ENCODE measurements at regions not wholly inside any gene's neighbourhood (a gene's known extent, or its start where the extent isn't known, plus 50 kb on each side); places are given as distances from the start of the nearest gene placed in this dataset.

- no peak for DNase-seq (ENCODE audit: low spot score)
These were observed 53.3 kb upstream of the KCNJ16 start for GRCh38 chr17:70021726-70022125.

GRCh38 chr17:70022175-70022574 is 52.9 kb upstream of the KCNJ16 start:
- no peak for DNase-seq (ENCODE audit: low spot score)

- no peak for DNase-seq (ENCODE audit: low spot score)
These were observed 50.8 kb upstream of the KCNJ16 start for GRCh38 chr17:70024253-70024652.

Data from AG08396 (cell line).